ENCODE measurements at regions not wholly inside any gene's neighbourhood (a gene's known extent, or its start where the extent isn't known, plus 50 kb on each side); places are given as distances from the start of the nearest gene placed in this dataset.

DNA sequence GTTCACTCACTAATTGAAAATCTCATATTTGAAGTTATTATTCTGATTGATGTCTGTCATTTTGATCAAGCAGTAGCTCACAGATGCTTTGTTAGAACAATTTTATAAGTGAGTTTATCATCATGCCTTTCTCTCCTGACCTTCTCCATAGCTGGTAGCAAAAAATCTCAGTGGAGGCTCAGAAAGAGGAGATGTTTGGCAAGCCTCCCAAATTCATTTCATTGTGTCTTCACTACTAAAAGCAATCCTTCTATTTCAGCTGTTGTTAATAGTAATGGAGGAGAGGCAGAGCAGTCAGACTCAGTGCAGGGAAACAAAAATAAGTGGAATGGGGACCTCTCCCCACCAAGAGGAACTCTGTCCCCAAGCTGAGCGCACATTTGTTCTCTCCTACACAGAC lies 2127.8 kb upstream of the CELF4 start:
- no peak for DNase-seq

DNA sequence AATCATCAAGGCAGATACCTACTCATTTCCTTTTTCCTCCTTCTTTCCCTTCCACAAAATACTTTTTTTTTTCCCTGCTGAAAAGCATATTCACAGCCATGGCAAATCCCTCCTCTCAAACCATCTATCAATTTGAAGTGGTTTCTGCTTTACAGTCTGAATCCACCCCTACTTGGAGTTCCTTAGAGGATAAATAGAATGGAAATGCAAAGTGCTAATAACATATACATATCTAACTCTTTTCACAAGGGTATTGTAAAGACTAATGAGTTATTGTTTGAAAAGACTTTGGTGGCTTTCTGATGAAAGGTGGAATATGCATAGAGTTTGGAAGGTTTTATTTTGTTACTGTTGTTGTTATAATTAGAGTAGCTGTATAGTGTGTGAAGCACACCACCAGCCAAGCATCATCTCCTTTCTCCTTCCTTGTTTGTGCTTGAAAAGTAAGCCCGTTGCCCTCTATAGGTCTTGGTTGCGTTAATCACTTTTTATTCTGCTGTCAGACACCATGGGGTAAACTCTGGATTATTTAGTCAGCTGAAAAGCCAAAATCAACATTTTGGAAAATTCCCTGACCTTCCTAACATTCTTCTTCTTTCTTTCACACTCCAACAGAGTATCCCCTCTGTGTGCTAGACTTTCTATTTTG lies 2126.9 kb upstream of the CELF4 start:
- DNase-seq, result no peak

DNA sequence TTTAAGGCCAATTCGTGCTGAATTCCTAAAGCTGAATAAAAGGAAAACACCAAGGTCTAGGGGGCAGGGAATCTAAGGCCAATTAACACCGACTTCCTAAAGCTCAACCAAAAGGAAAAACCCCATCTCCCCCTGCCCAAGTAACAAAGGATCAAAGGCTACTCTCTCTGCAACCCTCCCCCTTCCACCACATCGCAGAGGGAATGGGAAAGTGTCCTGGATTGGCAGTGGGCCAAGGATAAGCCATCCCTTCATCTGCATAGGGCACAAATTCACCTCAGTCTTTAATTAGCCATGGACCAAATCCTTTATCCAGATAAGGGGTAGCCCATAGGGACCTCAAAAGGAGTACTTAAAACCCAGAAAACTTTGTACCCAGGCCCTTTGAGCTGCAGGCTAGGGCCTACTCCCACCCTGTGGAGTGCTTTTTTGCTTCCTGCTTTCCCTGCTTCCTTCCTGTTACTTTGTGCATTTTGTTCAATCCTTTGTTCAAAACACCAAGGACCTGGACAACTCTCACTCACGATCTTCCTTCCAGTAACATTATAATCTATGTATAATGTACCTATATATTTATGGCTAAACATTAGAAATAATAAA lies 2119.8 kb upstream of the CELF4 start:
- no peak for DNase-seq

DNA sequence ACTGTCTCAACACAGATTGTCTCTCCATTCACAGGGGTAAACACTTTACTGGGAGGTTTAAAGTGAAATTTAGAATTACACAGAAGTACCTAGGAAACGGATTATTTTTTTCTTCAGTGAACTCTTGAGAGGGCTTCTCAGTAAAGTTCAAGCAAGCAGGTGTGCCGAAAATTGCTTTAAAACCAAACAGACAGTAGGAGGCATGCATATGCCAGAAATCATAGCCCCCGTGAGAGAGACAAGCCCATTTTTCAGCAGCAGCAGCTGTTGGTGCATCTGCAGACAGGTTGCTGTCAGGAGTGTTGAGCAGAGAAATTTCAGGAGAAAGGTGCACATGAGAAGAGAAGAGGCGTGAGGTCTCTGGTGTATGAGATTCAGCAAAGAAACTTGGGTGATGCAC lies 2115.5 kb upstream of the CELF4 start:
- DNase-seq, result peak; percentile 10

DNA sequence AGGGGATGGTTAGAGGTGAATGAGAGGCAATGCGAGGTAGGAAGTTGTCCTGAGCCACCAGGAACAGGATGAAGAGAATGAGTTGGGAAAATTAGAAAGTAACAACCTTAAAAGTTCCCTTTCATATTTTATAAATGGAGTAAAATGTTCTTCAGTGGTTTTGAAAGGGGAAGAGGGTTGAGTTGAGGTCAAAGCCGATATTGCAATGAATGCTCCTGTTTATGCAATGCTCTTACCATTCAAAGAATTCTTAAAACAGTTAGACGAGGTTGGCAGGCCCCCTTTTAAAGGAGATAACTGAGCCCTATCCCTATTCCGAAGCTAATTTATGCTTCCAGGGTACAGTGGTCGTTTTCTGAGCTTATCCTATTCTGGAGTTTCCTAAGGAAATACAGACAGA lies 2110.3 kb upstream of the CELF4 start:
- no peak for DNase-seq

DNA sequence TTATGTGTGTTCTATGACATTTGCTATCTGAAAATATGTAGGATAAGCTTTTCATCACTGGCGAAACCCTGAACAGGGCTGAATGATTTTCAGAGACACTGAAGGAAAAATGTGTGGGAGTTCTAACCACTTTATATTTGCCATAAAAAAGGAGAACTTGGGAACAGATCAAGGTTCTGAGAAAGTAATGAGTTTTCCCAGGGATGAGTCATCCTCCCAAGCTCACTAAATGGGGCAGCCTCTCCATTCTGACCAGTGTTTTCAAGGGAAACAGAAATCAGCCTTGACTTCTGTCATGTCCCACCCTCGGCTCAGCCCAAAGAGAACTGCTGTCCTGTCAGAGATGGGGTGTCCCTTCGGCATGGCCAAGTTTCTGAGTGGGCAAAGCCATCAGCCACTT lies 2109.8 kb upstream of the CELF4 start:
- no peak for DNase-seq

DNA sequence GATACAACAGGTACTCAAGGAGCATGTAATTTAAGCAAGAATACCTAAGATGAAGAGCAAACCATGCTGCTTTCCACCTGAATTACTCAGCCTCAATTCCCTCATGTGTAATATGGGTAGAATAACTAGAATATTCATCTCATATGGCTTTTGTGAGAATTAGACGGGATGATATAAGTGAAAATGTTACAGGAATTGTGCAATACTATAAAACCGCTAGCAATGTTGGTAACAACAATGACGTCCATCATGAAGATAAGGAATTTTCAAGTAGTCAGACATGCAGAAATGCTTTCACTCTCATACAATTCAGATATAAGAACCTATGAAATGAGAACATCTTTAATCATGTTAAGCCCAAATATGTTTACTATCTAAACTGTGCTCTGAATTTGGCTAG lies 2106.6 kb upstream of the CELF4 start:
- no peak for DNase-seq

DNA sequence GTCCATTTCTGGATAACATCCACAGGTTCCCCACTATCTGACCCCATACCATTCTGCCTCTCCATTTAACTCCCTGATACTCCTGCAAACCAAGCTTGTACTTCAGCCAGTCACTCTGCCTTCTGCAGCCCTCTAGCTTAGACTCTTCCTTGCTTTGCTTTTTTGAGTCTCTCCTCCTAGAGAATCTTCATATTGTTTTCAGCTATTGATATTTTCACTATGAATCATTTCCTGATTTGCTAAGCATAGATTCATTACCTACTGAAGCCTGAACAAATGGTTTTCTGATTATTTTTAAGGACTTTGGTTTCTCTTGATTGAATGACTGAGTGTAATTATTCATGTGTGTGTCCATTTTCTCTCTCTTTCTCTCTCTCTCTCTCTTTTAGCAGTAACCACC lies 2102.3 kb upstream of the CELF4 start:
- DNase-seq, result no peak

DNA sequence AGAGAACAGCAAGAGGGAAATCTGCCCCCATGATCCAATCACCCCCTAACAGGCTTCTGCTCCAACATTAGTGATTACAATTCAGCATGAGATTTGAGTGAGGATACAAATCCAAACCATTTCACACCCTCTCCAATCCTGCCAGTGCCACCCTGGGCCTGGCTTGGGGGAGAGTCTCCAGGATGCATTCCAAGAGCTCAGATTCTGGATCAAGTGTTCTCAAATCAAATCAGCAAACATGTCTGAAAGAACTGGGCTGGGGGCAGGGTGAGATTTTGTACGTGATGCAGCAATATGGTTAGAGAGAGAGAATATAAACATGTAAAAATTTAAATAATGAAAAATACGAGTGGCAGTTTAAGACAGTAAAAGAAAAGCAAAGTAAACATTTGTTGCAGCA lies 2100.9 kb upstream of the CELF4 start:
- no peak for DNase-seq

DNA sequence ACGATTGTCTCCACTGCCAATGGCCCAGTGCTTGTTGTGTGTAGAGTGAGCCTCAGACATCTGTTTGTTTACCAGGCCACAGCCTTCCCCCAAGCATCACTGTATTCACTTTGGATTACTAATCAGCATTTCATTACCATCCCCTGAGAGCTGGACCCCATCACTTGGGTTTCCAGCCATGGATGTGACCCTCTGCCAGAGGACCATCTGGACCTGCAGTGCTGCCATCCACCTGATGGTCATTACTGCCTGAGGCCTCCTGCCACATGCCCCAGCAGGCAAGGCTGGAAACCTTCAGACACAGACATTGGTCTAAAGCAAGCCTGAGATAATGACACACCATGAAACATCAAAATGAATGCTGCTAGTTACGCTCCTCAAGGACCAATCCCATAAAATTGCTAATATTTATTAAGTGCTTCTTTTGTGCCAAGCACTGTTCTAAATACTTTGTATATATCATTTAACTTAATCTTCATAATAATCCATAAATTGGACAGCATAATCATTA lies 2096.3 kb upstream of the CELF4 start:
- DNase-seq, result no peak

DNA sequence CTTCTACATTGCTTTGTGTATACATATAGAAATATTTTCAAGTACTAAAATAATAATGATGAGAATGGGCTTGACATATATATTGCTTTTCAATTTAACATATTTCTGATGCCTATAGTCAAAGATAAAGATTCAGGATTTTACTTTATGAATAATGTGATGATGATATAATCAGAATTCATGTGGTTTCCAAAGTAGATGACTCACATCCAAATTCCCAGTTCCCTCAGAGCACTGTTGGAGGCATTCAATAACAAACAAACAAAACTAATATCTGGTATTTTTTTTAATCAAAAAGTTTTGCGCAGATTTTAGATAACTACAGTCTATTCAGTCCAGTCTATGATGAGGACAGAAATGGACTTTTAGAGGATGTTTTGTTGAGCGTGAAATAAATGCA lies 2094.5 kb upstream of the CELF4 start:
- no peak for DNase-seq

DNA sequence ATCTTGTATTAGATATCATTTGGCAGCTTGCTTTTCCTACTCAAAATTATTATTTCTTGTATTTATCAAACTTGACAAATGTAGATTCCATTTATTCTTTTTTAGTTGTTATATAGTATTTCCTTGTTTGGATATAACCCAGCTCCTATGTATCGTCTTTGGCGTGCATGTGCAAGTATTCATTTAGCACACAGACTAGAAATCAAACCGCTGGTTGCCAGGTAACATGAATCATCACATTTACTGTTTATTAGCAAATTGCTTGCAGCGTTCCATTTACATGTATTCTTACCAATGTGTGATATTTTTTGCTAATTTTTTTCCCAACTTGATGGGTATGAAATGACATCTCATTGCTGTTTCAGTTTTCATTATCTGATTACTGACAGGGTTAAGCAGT lies 2089.7 kb upstream of the CELF4 start:
- no peak for DNase-seq

DNA sequence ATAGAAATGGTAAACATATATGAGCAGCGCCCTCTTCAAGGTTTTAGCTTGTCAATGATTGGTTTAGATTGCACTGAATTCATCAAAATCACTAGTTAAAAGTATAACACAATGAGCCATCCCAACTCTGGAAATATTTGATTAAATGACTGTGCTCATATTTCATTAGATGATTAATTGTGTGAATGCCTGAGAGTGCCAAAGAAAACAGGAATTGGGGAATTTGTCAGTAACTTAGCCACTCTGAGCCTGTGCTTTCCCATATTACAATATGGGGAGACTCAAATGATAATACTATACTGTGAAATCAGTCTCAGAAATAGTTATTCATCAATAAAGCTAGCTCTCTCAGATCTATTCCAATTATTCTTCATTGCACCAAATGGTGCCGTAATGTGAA lies 2087.6 kb upstream of the CELF4 start:
- DNase-seq, result no peak

DNA sequence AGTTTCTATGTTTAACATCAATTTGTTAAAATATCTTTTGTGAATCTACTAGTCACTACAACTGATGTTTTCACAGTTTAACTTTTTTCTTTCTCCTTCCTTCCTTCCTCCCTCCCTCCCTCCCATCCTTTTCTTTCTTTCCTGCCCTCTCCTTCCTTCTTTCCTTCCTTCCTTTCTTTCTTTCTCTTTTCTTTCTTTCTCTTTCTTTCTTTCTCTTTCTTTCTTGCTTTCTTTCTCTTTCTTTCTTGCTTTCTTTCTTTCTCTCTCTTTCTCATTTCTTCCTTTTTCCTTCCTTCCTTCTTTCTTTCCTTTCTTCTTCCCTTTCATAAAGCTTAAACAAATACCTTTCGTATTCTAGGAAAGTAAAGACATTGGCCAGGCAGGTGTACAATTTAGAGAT lies 2083.0 kb upstream of the CELF4 start:
- no peak for DNase-seq

DNA sequence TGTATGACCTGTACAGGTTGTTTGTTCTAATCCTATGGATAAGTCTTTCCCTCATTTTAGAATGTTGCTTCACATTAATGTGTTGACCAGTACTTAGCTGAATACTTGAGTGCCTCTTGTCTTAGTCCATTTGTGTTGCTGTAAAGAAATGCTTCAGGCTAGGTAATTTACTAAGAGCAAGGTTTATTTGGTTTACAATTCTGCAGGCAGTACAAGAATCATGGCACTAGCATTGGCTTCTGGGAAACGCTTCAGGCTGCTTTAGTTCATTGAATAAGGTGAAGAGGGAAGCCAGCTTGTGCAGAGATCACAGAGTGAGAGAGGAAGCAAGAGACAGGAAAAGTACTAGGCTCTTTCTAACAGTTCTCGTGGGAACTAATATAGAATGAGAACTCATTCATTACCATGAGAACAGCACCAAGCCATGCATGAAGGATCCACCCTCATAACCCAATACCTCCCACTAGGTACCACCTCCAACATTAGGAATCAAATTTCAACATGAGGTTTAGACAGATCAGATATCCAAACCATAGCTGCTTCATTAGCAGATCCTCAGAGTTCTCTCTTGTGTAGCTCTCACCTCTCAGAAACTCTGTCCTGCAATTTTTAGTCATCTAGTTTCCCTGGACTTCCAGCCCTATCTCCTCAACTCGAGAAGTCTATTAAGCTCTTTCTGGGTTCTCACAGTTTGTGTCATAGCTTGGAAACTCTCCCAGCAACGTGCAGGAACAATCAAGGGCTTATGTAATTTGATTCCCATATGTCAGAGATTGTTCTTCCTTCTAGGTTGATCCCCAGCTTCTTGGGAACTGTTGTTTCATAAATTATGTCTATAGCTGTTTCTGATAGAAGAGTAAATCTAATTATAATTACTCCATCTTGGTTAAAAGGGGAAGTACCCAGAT lies 2082.3 kb upstream of the CELF4 start:
- no peak for DNase-seq

DNA sequence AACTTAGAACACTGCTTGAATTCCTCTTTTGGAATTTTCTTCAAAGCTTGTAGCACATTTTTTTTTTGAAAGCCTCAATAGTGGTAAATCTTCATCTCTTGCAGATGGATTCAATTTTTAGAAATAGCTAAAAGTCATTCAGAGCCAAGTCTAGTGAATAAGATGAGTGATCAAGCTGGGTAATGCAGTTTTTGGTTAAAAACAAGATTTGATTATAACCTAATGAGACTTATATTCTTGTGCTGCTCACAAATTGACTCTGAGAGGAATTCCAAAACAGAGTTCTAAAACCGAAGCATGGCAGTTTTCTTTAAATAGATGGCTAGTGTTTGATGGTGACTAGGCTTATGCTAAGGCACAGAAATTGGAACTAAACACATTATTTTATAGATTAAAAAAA lies 2072.6 kb upstream of the CELF4 start:
- DNase-seq, result no peak

DNA sequence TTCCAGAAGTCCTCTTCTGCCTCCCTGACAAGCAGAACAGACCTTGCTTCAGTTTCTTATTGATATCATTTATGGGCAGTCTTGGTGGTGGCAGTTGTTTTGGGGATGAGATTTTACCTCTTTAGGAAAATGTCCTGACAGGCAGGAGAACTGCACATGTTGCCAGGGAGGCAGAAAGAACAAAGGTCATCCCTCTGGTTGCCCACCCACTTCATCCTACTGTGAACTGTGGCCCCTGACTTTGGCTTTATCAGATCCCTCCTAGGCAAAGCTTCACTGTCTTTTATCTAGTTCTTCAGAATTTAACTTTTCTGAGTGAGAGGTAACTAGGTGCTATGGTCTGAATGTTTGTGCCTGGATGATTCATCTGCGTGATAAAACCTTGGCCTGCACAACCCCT lies 2071.3 kb upstream of the CELF4 start:
- no peak for DNase-seq

DNA sequence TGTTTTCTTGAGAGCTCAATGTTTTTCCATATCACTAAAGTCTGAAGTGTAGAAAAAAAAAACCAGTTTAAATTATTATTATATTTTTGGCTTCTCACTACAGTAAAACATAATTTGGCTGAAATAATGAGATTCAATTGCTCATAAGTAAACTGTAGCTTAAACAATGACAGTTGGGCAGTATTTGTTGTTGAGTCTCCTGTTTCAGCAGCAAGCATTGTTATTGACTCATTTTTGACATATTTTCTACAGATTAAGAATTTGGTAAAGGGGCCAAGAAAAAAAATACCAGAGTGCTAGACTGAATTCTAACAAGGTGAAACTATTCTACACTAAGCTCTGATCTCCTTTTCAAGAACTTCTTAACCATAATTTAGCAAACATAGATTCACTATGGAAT lies 2070.4 kb upstream of the CELF4 start:
- DNase-seq, result no peak

DNA sequence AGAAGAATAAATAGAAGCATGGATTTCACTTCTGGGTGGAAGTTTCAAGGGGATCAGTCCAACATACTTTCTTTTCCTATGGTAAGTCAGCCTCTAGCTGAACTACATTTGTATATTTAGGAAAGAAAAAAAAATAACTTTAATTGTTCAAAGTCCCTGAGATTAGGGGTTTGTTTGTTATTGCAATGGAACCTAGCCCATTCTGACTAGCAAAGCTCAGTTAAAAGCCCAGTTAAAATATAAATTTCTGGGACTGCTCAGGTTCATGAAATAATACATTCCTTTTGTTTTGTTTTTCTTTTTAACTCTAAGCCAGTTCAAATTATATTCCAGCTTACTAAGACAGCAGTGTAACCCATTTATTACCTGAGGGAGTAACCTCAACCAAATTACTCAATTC lies 2069.6 kb upstream of the CELF4 start:
- DNase-seq, result no peak

DNA sequence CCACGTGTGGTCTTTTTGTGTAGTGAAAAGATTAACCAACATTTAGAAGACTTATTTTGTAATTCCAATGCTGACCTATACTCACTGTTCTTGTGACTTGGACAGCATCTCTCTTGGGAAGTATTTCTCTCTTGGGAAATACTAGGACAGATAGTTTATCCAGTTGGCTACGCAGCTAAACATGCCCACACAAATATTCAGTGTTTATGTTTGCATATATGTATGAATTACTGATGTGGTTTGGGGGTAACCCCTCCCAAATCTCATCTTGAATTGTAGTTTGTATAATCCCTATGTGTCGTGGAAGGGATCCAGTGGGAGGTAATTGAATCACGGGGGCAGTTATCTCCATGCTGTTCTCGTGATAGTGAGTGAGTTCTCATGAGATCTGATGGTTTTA lies 2062.3 kb upstream of the CELF4 start:
- no peak for DNase-seq

DNA sequence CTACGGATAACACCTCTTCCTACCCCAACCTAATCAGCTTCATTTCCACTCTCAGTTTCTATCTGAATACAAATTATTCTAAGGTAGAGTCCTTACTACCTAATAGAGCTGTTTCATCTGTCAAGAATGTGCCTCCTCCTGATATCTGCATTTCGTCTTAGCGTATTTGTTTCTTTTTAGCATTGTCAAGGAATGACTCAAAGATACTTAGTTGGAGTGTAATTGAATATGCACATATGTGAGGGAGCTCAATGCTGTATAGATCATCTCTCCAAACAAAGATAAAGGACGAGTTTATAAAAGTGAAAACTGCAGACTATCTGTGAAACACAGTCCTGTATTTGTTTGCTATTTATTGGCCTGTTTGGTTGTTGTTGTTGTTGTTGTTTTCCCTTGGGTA lies 2059.4 kb upstream of the CELF4 start:
- DNase-seq, result no peak

DNA sequence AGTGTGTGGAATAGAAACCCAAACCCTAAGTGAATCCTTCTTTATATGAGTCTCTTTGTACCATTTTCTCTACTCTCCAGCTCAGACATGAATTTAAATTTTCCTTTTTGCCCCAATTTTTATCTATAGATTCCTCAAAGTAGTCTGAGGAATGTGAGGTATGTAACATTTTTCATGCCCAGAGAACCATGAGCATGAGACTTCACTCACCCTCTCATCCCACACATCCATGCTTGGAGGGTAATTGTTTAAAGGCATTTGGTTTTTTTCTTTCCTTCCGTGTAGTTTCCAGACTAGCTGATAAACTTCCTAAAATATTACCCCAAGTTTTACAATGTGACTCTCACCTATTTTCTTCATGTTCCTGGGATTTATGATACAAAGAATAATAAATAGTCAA lies 2056.8 kb upstream of the CELF4 start:
- no peak for DNase-seq

DNA sequence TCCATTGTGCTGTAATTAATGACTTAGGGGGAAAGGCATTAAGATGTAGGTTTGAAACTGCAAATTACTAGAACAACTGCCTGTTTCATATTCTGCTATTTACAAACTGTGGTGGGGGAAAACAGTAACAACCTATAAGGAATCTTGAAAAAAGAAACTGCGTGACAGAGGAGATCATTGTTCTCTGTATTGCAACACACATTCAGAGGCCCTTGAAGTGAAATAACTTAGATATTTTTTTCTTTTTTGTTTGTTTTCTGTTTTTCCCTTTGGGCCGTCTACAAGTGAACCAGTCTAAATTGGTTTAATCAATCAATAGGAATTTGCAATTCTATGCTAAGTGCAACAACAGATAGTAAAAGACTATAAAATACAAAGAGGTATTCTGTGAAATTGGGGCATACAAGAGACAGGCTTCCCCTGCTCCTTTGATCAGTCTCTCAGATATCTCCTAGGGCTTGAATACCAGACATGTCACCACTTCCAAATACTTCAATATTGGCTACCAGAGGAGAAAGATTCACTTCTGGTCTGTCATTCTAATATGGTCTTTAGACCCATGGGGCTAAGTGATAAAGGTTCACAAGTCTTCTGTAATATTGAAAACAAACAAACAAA lies 2055.1 kb upstream of the CELF4 start:
- DNase-seq, result no peak
